ENCODE measurements at regions not wholly inside any gene's neighbourhood (a gene's known extent, or its start where the extent isn't known, plus 50 kb on each side); places are given as distances from the start of the nearest gene placed in this dataset.

DNA sequence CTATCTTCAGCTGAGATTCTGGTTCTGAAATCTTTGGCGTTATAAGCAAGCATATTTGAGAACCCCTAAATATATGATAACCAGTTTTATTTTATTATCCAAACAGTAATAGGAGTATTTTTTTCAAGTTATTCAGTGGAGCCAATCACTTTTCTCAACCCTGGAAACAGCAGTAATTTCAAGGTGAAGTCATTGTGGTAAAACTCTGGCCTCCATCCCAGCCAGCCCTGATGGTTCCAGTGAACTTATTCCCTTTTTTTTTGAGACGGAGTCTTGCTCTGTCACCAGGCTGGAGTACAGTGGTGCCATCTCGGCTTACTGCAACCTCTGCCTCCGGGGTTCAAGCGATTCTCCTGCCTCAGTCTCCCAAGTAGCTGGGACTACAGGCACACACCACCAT is 545.4 kb upstream of the IL12A start:
- TF ChIP-seq, protein P1, sequence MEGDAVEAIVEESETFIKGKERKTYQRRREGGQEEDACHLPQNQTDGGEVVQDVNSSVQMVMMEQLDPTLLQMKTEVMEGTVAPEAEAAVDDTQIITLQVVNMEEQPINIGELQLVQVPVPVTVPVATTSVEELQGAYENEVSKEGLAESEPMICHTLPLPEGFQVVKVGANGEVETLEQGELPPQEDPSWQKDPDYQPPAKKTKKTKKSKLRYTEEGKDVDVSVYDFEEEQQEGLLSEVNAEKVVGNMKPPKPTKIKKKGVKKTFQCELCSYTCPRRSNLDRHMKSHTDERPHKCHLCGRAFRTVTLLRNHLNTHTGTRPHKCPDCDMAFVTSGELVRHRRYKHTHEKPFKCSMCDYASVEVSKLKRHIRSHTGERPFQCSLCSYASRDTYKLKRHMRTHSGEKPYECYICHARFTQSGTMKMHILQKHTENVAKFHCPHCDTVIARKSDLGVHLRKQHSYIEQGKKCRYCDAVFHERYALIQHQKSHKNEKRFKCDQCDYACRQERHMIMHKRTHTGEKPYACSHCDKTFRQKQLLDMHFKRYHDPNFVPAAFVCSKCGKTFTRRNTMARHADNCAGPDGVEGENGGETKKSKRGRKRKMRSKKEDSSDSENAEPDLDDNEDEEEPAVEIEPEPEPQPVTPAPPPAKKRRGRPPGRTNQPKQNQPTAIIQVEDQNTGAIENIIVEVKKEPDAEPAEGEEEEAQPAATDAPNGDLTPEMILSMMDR (IDR thresholded peaks at IDR 0.05 in 8 of 11, conservative IDR thresholded peaks at IDR 0.05 in 3 of 11): no peak
- TF ChIP-seq POLR2AphosphoS5 (IDR thresholded peaks at IDR 0.05): no peak

All from spleen (tissue), 7 donors.